ENCODE measurements at regions not wholly inside any gene's neighbourhood (a gene's known extent, or its start where the extent isn't known, plus 50 kb on each side); places are given as distances from the start of the nearest gene placed in this dataset.

DNA sequence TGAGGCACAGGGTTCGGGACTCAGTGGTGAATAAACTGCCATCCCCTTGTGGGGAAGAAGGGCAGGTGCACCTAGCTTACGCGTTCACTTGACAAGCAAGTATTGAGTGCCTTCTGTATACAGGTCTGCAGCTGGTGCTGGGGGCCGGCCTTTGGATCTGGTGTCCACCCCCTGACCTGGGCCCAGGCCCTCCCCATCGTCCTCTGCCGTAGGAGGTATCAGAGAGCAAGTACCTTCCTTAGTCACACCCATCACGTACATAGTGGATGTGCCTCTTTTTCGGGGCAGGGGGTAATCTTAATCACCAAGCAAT, 53.3 kb downstream of the SMIM38 start:
- no peaks in the 10 kb centered on the region for H3K36me3 ChIP-seq
- intact Hi-C loops (cut with DNase I): no loop called here
- no peak for DNase-seq
- no peak overlapping the region for H3K27ac ChIP-seq
- no peaks in the 10 kb centered on the region for H3K27me3 ChIP-seq
- TF ChIP-seq POLR2A (IDR thresholded peaks at IDR 0.05) (no peak), EP300 (IDR thresholded peaks at IDR 0.05) (no peak)
- TF ChIP-seq, protein P1, sequence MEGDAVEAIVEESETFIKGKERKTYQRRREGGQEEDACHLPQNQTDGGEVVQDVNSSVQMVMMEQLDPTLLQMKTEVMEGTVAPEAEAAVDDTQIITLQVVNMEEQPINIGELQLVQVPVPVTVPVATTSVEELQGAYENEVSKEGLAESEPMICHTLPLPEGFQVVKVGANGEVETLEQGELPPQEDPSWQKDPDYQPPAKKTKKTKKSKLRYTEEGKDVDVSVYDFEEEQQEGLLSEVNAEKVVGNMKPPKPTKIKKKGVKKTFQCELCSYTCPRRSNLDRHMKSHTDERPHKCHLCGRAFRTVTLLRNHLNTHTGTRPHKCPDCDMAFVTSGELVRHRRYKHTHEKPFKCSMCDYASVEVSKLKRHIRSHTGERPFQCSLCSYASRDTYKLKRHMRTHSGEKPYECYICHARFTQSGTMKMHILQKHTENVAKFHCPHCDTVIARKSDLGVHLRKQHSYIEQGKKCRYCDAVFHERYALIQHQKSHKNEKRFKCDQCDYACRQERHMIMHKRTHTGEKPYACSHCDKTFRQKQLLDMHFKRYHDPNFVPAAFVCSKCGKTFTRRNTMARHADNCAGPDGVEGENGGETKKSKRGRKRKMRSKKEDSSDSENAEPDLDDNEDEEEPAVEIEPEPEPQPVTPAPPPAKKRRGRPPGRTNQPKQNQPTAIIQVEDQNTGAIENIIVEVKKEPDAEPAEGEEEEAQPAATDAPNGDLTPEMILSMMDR (IDR thresholded peaks at IDR 0.05): no peak
- WGBS, 3 donors: 89 to 97% (median 91%) methylated on average over 8 of the region's 8 CpGs
- peaks cover 0 to 3% of the 10 kb centered on the region in 2 donors for H3K9me3 ChIP-seq
- no peak overlapping the region for H3K4me3 ChIP-seq
- no peaks in the 10 kb centered on the region for H3K4me1 ChIP-seq (ENCODE audit: insufficient read depth)

DNA sequence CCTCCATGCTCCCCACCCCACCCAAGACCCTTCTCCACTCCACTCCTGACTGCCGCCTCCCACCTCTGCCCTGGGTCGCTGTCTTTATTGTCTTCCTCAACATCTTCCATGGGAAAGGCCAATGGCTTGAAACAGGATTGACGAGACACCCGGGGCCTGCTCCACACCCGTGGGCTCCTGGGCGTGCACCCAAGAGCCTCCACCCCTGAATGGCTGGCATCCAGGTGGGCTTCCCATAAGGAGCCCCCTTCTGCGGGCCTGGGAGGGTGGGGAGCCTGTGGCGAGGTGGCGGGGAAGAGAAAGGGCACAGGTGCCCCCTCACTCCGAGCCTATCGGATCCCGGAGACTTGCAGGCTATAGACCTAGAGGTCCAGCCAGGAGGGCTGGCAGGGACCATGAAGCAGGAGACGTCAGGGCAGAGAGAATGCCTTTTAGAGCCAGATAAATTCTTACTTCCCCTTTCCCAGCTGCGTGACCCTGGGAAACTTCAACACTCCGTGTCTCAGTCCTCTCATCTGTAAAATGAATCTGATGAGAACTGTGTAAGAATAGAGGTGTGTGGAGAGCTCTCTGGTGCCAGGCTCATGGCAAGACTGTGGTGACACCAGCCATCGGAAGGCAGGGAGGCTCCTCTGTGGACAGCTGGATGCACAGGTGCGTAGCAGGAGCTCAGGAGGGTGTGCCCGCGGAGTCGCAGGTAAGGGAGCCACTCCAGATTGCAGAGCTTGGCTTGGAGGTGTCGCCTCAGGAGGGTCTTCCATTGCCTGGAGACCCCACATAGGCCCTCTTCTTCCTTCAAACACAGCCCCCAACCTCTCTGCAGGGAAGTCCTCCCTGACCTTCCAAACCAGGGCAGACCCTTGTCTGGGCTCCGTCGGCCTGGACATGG, 53.9 kb downstream of the SMIM38 start:
- 85 to 93% (median 86%) methylated on average over 23 of the region's 23 CpGs for WGBS, 3 donors
- no peaks in the 10 kb centered on the region for H3K4me1 ChIP-seq (ENCODE audit: insufficient read depth)
- no peak overlapping the region for H3K27ac ChIP-seq
- no peaks in the 10 kb centered on the region for H3K27me3 ChIP-seq
- no peaks in the 10 kb centered on the region for H3K36me3 ChIP-seq
- intact Hi-C loops (cut with DNase I): no loop called here
- no peak for TF ChIP-seq EP300 (IDR thresholded peaks at IDR 0.05)
- TF ChIP-seq, protein P1 (IDR thresholded peaks at IDR 0.05): no peak
- TF ChIP-seq POLR2A (IDR thresholded peaks at IDR 0.05): no peak
- no peak for DNase-seq
- no peak overlapping the region for H3K4me3 ChIP-seq
- peaks cover 0 to 3% of the 10 kb centered on the region in 2 donors for H3K9me3 ChIP-seq

DNA sequence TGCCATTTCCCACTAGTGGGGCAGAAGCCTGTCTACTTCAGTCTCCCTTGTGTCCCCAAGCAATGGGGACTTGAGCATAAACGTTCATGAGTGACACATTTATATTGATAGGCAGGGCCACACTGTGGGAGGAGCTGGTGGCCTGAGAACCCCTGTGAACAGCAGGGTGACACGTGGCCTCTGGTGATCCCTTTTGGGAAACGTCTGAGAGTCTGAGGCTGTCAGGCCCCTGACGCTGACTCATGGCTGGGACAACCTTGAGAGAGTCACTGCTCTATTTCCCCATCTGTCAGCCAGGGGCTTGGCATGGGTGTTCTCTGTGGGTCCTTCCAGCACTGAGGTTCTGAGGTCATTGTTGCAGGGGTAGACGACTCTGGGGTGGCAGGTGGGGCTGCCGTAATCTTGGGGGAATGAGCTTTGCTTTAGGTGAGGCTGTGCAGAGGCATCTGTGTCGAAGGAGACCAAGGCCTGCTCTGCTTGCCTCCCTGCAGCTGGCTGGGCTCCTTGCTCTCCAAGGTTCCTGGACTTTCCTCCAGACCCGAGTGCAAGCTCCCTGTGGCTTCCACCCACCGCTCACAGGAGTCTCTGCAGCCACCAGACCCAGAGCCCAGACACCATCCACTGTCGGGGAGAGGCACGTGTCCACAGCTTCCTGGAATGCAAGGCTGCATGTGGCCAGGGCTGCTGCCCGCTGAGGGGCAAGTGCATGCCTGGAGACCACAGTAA, 54.7 kb downstream of the SMIM38 start:
- intact Hi-C loops (cut with DNase I): no loop called here
- Histone ChIP-seq H3K27me3 (no peaks in the 10 kb centered on the region), H3K4me1 (ENCODE audit: insufficient read depth) (no peaks in the 10 kb centered on the region), H3K4me3 (no peak overlapping the region), H3K36me3 (no peaks in the 10 kb centered on the region), H3K9me3 (peaks cover 0 to 3% of the 10 kb centered on the region in 2 donors), H3K27ac (no peak overlapping the region)
- 64 to 75% (median 69%) methylated on average over 12 of the region's 12 CpGs for WGBS, 3 donors
- TF ChIP-seq POLR2A (IDR thresholded peaks at IDR 0.05) (no peak), EP300 (IDR thresholded peaks at IDR 0.05) (no peak)
- TF ChIP-seq, protein P1 (IDR thresholded peaks at IDR 0.05): no peak
- DNase-seq: no peak

DNA sequence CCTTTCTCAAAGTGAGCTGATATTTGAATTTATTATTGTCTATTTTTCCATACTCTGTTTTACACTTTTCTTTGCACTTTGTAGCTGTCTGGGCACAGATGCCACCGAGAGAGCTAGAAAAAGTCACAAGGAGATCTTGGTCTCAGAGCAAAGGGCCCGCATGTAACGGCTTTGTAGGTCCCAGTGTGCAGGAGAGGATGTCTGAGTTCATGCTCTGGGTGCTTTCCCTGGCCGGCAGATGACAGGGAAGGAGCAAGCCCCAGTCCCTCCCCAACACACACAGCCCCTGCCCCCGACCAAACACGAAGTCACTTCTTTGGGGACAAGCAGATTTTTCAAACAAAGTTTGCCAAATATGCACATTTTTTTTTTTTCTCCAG, 55.8 kb downstream of the SMIM38 start:
- intact Hi-C loops (cut with DNase I): no loop called here

More for the DNA sequence above, 55.8 kb downstream of the SMIM38 start:
- TF ChIP-seq, protein P1 (IDR thresholded peaks at IDR 0.05): no peak
- TF ChIP-seq POLR2A (IDR thresholded peaks at IDR 0.05) (no peak), EP300 (IDR thresholded peaks at IDR 0.05) (no peak)
- H3K4me3 ChIP-seq: no peak overlapping the region
- no peaks in the 10 kb centered on the region for H3K36me3 ChIP-seq
- H3K9me3 ChIP-seq: peaks cover 0 to 3% of the 10 kb centered on the region in 2 donors
- no peaks in the 10 kb centered on the region for H3K4me1 ChIP-seq (ENCODE audit: insufficient read depth)
- H3K27me3 ChIP-seq: no peaks in the 10 kb centered on the region
- 25 to 41% (median 38%) methylated on average over 6 of the region's 6 CpGs for WGBS, 3 donors
- no peak overlapping the region for H3K27ac ChIP-seq
- no peak for DNase-seq

Data from ovary (tissue), 7 donors.